ENCODE measurements at regions not wholly inside any gene's neighbourhood (a gene's known extent, or its start where the extent isn't known, plus 50 kb on each side); places are given as distances from the start of the nearest gene placed in this dataset.
"Not testable (repeated sequence)": the region's sequence is repeated elsewhere in the genome, so short reads cannot be mapped to it uniquely, and the experiment has no call there.

DNA sequence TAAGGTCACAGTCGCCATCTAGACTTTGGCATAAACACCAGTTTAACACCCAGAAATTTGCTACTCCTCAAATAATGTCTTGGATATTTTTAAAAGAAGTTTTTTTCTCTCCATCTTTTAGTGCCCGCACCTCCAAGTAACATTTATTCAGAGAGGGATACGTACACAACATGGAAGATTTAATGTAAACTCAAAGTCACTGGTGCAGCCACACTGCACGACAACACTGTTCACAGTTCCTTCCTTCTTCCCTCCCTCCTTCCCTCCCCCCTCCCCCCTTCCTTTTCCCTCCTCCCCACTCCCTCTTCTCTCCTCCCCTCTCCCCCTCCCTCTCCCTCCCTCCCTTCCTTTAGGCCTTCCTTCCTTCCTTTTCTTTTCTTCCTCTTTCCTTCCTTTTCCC lies 56.5 kb downstream of the NPPC start:
- Histone ChIP-seq H3K36me3 (replicated peaks) (no peaks in the 10 kb centered on the region), H3K9me3 (no peaks in the 10 kb centered on the region), H3K4me1 (no peaks in the 10 kb centered on the region; the same call in 1 of the 2 replicates), H3K4me3 (no peak overlapping the region), H3K27me3 (ENCODE audit: low read depth) (peaks cover 10% of the 10 kb centered on the region; the same call in 1 of the 2 replicates)
- in situ Hi-C loops (cut with MboI; ENCODE audit: low sequenced_read_pairs) = loop anchor here (10.0 kb wide), 1 partner anchor 55 kb away; no protein-coding TSS in a partner anchor
- DNase-seq (ENCODE audit: low spot score in 2 of 2) = no peak

DNA sequence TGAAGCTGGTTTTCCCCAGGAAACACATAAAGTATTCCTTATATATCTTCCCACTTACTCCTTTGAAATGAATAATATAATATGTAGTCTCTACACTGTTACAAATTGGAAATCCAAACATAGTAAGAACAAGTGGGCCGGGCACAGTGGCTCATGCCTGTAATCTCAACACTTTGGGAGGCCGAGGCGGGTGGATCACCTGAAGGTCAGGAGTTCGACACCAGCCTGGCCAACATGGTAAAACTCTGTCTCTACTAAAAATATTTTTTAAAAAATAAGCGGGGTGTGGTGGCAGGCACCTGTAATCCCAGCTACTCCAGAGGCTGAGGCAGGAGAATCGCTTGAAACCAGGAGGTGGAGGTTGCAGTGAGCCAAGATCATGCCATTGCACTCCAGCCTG lies 57.2 kb downstream of the NPPC start:
- DNase-seq (ENCODE audit: low spot score in 2 of 2); H3K9me3 ChIP-seq; in situ Hi-C loops (cut with MboI; ENCODE audit: low sequenced_read_pairs); H3K4me3 ChIP-seq; H3K36me3 ChIP-seq (replicated peaks); H3K4me1 ChIP-seq: not testable (repeated sequence)
- peaks cover 10% of the 10 kb centered on the region; the same call in 1 of the 2 replicates for H3K27me3 ChIP-seq (ENCODE audit: low read depth)

DNA sequence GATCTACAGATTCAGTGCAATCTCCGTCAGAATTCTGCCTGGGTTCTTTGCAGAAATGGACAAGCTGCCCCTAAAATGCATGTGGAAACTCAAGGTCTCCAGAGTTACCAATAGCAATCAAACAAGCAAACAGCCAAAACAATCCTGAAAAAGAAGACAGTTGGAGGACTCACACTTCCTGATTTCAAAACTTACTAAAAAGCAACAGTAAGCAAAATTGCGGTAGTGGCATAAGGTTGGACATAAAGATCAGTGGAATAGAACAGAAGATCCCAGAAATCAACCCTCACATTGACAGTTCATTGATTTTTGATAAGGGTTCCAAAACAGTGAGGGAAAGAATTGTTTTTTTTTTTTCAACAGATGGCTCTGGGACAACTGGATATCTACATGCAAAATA lies 59.7 kb downstream of the NPPC start:
- H3K36me3 ChIP-seq (replicated peaks) = no peaks in the 10 kb centered on the region
- in situ Hi-C loops (cut with MboI; ENCODE audit: low sequenced_read_pairs) = no loop called here
- H3K4me1 ChIP-seq = no peaks in the 10 kb centered on the region; the same call in 1 of the 2 replicates
- H3K4me3 ChIP-seq = no peak overlapping the region
- H3K27me3 ChIP-seq (ENCODE audit: low read depth) = peaks cover 10% of the 10 kb centered on the region; the same call in 1 of the 2 replicates
- DNase-seq (ENCODE audit: low spot score in 2 of 2) = no peak
- H3K9me3 ChIP-seq = no peaks in the 10 kb centered on the region

DNA sequence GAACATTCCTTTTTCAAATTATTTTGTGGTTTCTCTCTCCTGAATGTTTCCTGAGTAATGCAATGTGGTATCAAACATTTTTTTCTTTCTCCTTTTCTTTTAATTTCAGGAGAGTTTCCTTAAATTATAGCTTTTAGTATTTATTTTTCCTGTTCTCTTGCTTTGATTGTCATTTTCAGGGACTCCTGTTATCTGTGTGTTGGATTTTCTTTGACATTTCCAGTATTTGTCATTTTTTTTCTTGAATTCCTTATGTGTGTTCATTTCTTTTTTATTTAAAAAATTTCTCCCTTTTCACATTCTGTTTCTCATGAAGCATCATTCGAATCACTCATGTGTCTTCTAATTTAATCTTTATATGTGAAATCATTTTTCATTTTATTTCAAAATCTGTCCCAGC lies 61.0 kb downstream of the NPPC start:
- Histone ChIP-seq H3K4me3 (no peak overlapping the region), H3K4me1 (no peaks in the 10 kb centered on the region; the same call in 1 of the 2 replicates), H3K36me3 (replicated peaks) (no peaks in the 10 kb centered on the region), H3K9me3 (no peaks in the 10 kb centered on the region), H3K27me3 (ENCODE audit: low read depth) (peaks cover 10% of the 10 kb centered on the region; the same call in 1 of the 2 replicates)
- in situ Hi-C loops (cut with MboI; ENCODE audit: low sequenced_read_pairs) = no loop called here
- DNase-seq (ENCODE audit: low spot score in 2 of 2) = no peak

DNA sequence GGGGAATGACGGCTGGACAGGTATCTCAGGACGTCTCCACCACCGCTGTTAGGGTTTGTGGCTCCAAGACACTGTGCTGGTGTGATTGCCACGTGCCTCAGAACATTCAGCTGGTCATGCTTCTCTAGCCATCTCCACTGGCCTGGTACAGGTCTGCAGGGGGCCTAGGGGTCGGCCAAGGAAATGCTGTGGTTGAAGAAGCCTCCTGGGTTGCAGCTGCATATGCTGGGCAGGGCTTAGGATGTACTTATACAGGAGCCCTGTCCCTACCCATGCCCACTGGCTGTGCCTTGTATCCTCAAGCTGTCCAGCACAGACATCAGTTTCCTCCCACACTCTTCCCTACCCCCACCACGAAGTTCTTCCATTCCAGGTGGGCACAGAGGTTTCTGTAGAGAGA lies 64.1 kb downstream of the NPPC start:
- in situ Hi-C loops (cut with MboI; ENCODE audit: low sequenced_read_pairs) = no loop called here
- no peaks in the 10 kb centered on the region for H3K27me3 ChIP-seq (ENCODE audit: low read depth)
- no peaks in the 10 kb centered on the region for H3K4me1 ChIP-seq
- no peak overlapping the region for H3K4me3 ChIP-seq
- DNase-seq (ENCODE audit: low spot score in 2 of 2) = no peak
- no peaks in the 10 kb centered on the region for H3K36me3 ChIP-seq (replicated peaks)
- no peaks in the 10 kb centered on the region for H3K9me3 ChIP-seq

DNA sequence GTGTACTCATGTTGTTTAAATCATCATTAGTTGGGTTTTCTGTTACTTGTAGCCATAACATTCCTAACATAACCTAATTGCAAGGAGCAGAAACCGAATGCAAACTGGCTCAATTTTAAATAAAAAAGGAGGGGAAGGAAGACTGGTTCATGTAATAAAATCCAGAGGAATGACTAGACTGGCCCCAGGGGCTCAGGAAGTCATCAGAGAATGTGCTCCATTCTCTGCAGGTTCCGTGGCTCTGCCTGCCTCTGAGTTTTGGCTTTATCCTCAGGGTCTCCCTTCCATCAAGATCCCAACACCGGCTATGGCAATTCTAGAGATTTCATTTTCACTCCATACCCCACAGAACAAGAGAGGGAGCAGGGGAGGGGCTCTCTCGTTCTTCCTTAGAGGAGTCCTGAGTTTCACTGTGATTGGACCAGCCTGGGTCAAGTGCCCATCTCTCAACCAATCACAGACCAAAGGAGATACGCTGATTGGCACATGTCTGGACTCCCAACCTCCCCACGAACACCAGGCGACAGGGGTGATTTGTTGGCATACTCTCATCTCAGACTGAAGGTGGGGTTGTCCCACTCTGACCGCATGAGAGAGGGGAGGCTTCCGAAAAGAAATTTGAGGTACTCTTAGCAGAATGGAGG lies 64.8 kb downstream of the NPPC start:
- in situ Hi-C loops (cut with MboI; ENCODE audit: low sequenced_read_pairs) = no loop called here
- H3K4me1 ChIP-seq = no peaks in the 10 kb centered on the region
- no peak overlapping the region for H3K4me3 ChIP-seq
- no peak for DNase-seq (ENCODE audit: low spot score in 2 of 2)
- no peaks in the 10 kb centered on the region for H3K27me3 ChIP-seq (ENCODE audit: low read depth)
- no peaks in the 10 kb centered on the region for H3K9me3 ChIP-seq
- H3K36me3 ChIP-seq (replicated peaks) = no peaks in the 10 kb centered on the region
